IMR-90 (cell line): ENCODE measurements at regions not wholly inside any gene's neighbourhood (a gene's known extent, or its start where the extent isn't known, plus 50 kb on each side); places are given as distances from the start of the nearest gene placed in this dataset.

ENCODE experiments used
- ATAC-seq: fragments of 200-7000 bp; cut with Tn5 transposase; 2 replicates; pipeline ENCODE4 v1.9.1; 2020; ENCODE audit warnings: low read depth, mild to moderate bottlenecking, moderate library complexity
- BruUV-seq: library from RNA; stranded (reverse); fragments of 400-500 nt; replicated peaks from 2 replicates; lab custom pipeline; 2021; lab: Mats Ljungman, UMichigan
- CTCF ChIA-PET: fragments of 300-600 bp; formaldehyde crosslinking; extraction: SDS; loops from one replicate; lab custom pipeline; 2021; ENCODE audit warnings: antibody characterized with exemption; lab: Yijun Ruan, JAX
- POLR2A ChIA-PET: fragments of 300-600 bp; sonication (Branson Sonifier 250); formaldehyde crosslinking; loops from one replicate; lab custom pipeline; 2022; ENCODE audit warnings: antibody characterized with exemption; ENCODE audit not compliant: unreplicated experiment; lab: Charles Lee
- DNase-seq: peaks from one replicate; pipeline ENCODE4 v3.0.0; 2013
- H2AFZ ChIP-seq: replicated peaks from 2 replicates; pipeline ENCODE3; 2013; ENCODE audit warnings: low read length, mild to moderate bottlenecking; ENCODE audit not compliant: poor library complexity
- H2AK5ac ChIP-seq: 2 replicates; pipeline ENCODE4 v1.6.1; 2013; ENCODE audit warnings: low read depth, low read length, inconsistent platforms
- H2AK9ac ChIP-seq: replicated peaks from 2 replicates; pipeline ENCODE3; 2013; ENCODE audit warnings: mild to moderate bottlenecking, low read depth, low read length, moderate library complexity; ENCODE audit not compliant: poor library complexity
- H2BK120ac ChIP-seq: 2 replicates; pipeline ENCODE4 v1.6.1; 2013; ENCODE audit warnings: low read depth, low read length, inconsistent platforms
- H2BK15ac ChIP-seq: 3 replicates; pipeline ENCODE4 v1.6.1; 2013; ENCODE audit warnings: low read depth, low read length, inconsistent platforms
- H2BK20ac ChIP-seq: 2 replicates; pipeline ENCODE4 v1.6.1; 2013; ENCODE audit warnings: low read depth, mild to moderate bottlenecking, inconsistent platforms, low read length, moderate library complexity
- H2BK5ac ChIP-seq: 2 replicates; pipeline ENCODE4 v1.6.1; 2013; ENCODE audit warnings: mild to moderate bottlenecking, low read depth, low read length, inconsistent platforms; ENCODE audit not compliant: poor library complexity, severe bottlenecking
- H3K14ac ChIP-seq: replicated peaks from 2 replicates; pipeline ENCODE4 v1.6.1; 2013; ENCODE audit warnings: low read depth, low read length, inconsistent platforms
- H3K18ac ChIP-seq: 2 replicates; pipeline ENCODE4 v1.6.1; 2013; ENCODE audit warnings: low read depth, low read length, control low read depth
- H3K23ac ChIP-seq: 2 replicates; pipeline ENCODE4 v1.6.1; 2013; ENCODE audit warnings: low read depth, low read length, inconsistent platforms
- H3K27ac ChIP-seq: 2 replicates; pipeline ENCODE4 v1.5.1; 2013; ENCODE audit warnings: mild to moderate bottlenecking, control low read depth, low read length; ENCODE audit not compliant: insufficient read depth
- H3K27me3 ChIP-seq: 2 replicates; pipeline ENCODE4 v1.6.1; 2013; ENCODE audit warnings: low read length; ENCODE audit not compliant: control insufficient read depth, insufficient read depth
- H3K36me3 ChIP-seq: 2 replicates; pipeline ENCODE4 v1.6.1; 2013; ENCODE audit warnings: low read length, mixed read lengths; ENCODE audit not compliant: control insufficient read depth, insufficient read depth
- H3K4ac ChIP-seq: 2 replicates; pipeline ENCODE4 v1.6.1; 2013; ENCODE audit warnings: low read depth, low read length, inconsistent platforms
- H3K4me1 ChIP-seq: 2 replicates; pipeline ENCODE4 v1.6.1; 2013; ENCODE audit warnings: low read length, mixed read lengths; ENCODE audit not compliant: control insufficient read depth, insufficient read depth
- H3K4me2 ChIP-seq: 2 replicates; pipeline ENCODE4 v1.6.1; 2013; ENCODE audit warnings: low read depth, mild to moderate bottlenecking, control low read depth, low read length, moderate library complexity
- H3K4me3 ChIP-seq: 2 replicates; pipeline ENCODE4 v1.5.1; 2013; ENCODE audit warnings: low read depth, mild to moderate bottlenecking, control low read depth, low read length, moderate library complexity; ENCODE audit not compliant: insufficient read depth
- H3K56ac ChIP-seq: 2 replicates; pipeline ENCODE4 v1.6.1; 2013; ENCODE audit warnings: low read length, inconsistent platforms; ENCODE audit not compliant: insufficient read depth; ENCODE audit errors: extremely low read depth
- H3K79me1 ChIP-seq, 2 experiments: 2 replicates each; pipeline ENCODE4 v1.6.1; 2013; ENCODE audit warnings: low read length in 2 of 2, inconsistent platforms in 1 of 2, low read depth in 1 of 2
- H3K9ac ChIP-seq: 2 replicates; pipeline ENCODE4 v1.6.1; 2013; ENCODE audit warnings: low read depth, low read length, control low read depth
- H3K9me1 ChIP-seq: 2 replicates; pipeline ENCODE4 v1.6.1; 2013; ENCODE audit warnings: low read length, inconsistent platforms; ENCODE audit not compliant: insufficient read depth
- H3K9me3 ChIP-seq: 2 replicates; pipeline ENCODE4 v1.6.1; 2013; ENCODE audit warnings: low read length; ENCODE audit not compliant: control insufficient read depth, insufficient read depth
- H4K20me1 ChIP-seq: 2 replicates; pipeline ENCODE4 v1.6.1; 2013; ENCODE audit warnings: low read length, inconsistent platforms; ENCODE audit not compliant: insufficient read depth
- H4K5ac ChIP-seq: 2 replicates; pipeline ENCODE4 v1.6.1; 2013; ENCODE audit warnings: mild to moderate bottlenecking, low read depth, low read length, control low read depth
- H4K8ac ChIP-seq, 2 experiments: 2 replicates each; pipeline ENCODE4 v1.6.1; 2013; ENCODE audit warnings: low read depth in 2 of 2, low read length in 2 of 2, control low read depth in 1 of 2, inconsistent platforms in 1 of 2
- H4K91ac ChIP-seq: 2 replicates; pipeline ENCODE4 v1.6.1; 2013; ENCODE audit warnings: low read depth, low read length, inconsistent platforms; ENCODE audit not compliant: insufficient read depth
- BHLHE40 ChIP-seq: fragments of 150-350 bp; IDR thresholded peaks from 2 replicates; pipeline ENCODE4 v1.6.1; 2016; ENCODE audit warnings: mild to moderate bottlenecking, low read depth, low read length
- CEBPB ChIP-seq: IDR thresholded peaks from 2 replicates; pipeline ENCODE4 v1.6.1; 2012; ENCODE audit warnings: low read depth, low read length, improper control_type of control experiment
- CHD1 ChIP-seq: IDR thresholded peaks from 2 replicates; pipeline ENCODE4 v1.6.1; 2012; ENCODE audit warnings: low read depth, low read length, improper control_type of control experiment
- CTCF ChIP-seq: conservative IDR thresholded peaks from 2 replicates; pipeline ENCODE4 v1.5.1; 2012; ENCODE audit warnings: mild to moderate bottlenecking, low read depth, low read length, improper control_type of control experiment
- ELK1 ChIP-seq: fragments of 150-350 bp; IDR thresholded peaks from 2 replicates; pipeline ENCODE4 v1.6.1; 2016; ENCODE audit warnings: low read depth, mild to moderate bottlenecking, low read length, moderate library complexity, borderline replicate concordance
- FOS ChIP-seq: fragments of 150-350 bp; IDR thresholded peaks from 2 replicates; pipeline ENCODE4 v1.6.1; 2016; ENCODE audit warnings: low read depth, low read length
- MAFK ChIP-seq: IDR thresholded peaks from 2 replicates; pipeline ENCODE4 v1.6.1; 2012; ENCODE audit warnings: low read depth, low read length, improper control_type of control experiment
- MAZ ChIP-seq: IDR thresholded peaks from 2 replicates; pipeline ENCODE4 v1.6.1; 2012; ENCODE audit warnings: low read depth, mild to moderate bottlenecking, low read length, improper control_type of control experiment, moderate library complexity, borderline replicate concordance
- MXI1 ChIP-seq: IDR thresholded peaks from 2 replicates; pipeline ENCODE4 v1.6.1; 2012; ENCODE audit warnings: low read depth, mild to moderate bottlenecking, low read length, moderate library complexity, borderline replicate concordance
- NFE2L2 ChIP-seq: fragments of 150-350 bp; IDR thresholded peaks from 2 replicates; pipeline ENCODE4 v1.6.1; 2016; ENCODE audit warnings: low read depth, mild to moderate bottlenecking, low read length
- POLR2A ChIP-seq: IDR thresholded peaks from 2 replicates; pipeline ENCODE4 v1.6.1; 2012; ENCODE audit warnings: mild to moderate bottlenecking, low read depth, low read length
- RAD21 ChIP-seq: IDR thresholded peaks from 2 replicates; pipeline ENCODE4 v1.6.1; 2012; ENCODE audit warnings: low read length, improper control_type of control experiment
- RCOR1 ChIP-seq: IDR thresholded peaks from 2 replicates; pipeline ENCODE4 v1.6.1; 2012; ENCODE audit warnings: mild to moderate bottlenecking, low read length, improper control_type of control experiment; ENCODE audit not compliant: insufficient replicate concordance
- RFX5 ChIP-seq: IDR thresholded peaks from 2 replicates; pipeline ENCODE4 v1.8.0; 2012; ENCODE audit warnings: low read depth, mild to moderate bottlenecking, low read length, moderate library complexity
- SMC3 ChIP-seq: fragments of 150-350 bp; IDR thresholded peaks from 2 replicates; pipeline ENCODE4 v1.6.1; 2016; ENCODE audit warnings: low read depth, mild to moderate bottlenecking, antibody characterized with exemption, low read length, moderate library complexity
- USF2 ChIP-seq: fragments of 150-350 bp; IDR thresholded peaks from 2 replicates; pipeline ENCODE4 v1.6.1; 2017; ENCODE audit warnings: mild to moderate bottlenecking, antibody characterized with exemption, low read length, low read depth
- WGBS, 2 experiments: methylation state at CpG; one replicate each; pipeline versions ENCODE4 v1.1.5 to v1.1.7; 2013; ENCODE audit warnings: missing lambda C conversion rate in 2 of 2; ENCODE audit not compliant: insufficient read length in 1 of 2; ENCODE audit errors: extremely low coverage in 2 of 2; 5-methylcytosine and 5-hydroxymethylcytosine counted together
- dilution Hi-C: fragments of 300-500 bp; cut with HindIII; formaldehyde crosslinking; loops from one replicate; pipeline ENCODE4 v1.14.3; 2018; ENCODE audit warnings: low sequenced_read_pairs; ENCODE audit not compliant: unreplicated experiment
- in situ Hi-C: fragments of 300-500 bp; cut with MboI; formaldehyde crosslinking; loops from 3 replicates; pipeline ENCODE4 v1.14.3; 2019; ENCODE audit warnings: low sequenced_read_pairs, inconsistent platforms, mixed read lengths
- intact Hi-C: fragments of 100-400 bp; cut with micrococcal nuclease; formaldehyde crosslinking; loops from 2 replicates; pipeline ENCODE4 v1.10.0; 2022

GRCh38 chr4:152073351-152074087, 312.7 kb upstream of the GATB start:
- no peak overlapping the region for H3K4me3 ChIP-seq
- no peak overlapping the region for H4K8ac ChIP-seq
- no peak overlapping the region for H3K9ac ChIP-seq
- no peaks in the 10 kb centered on the region for H3K79me1 ChIP-seq
- no peak overlapping the region for H3K23ac ChIP-seq
- BruUV-seq, result no TSS peak
- 100% methylated on average over 1 of the region's 9 CpGs; no CpG with 5 or more reads in 1 of the 2 experiments for WGBS, 2 experiments
- no peak overlapping the region for H2AFZ ChIP-seq
- no peak overlapping the region for H3K4ac ChIP-seq
- H4K5ac ChIP-seq, result no peak overlapping the region
- dilution Hi-C loops (no loop called here), intact Hi-C loops (no loop called here), in situ Hi-C loops (no loop called here)
- no peak overlapping the region for H2BK120ac ChIP-seq
- no peak overlapping the region for H2AK9ac ChIP-seq
- no peak overlapping the region for H3K4me2 ChIP-seq
- no peak for ATAC-seq
- CTCF ChIA-PET, result no interaction called here
- no peak overlapping the region for H2BK15ac ChIP-seq
- peak; percentile 38 for DNase-seq
- H3K27me3 ChIP-seq, result peaks cover 16% of the 10 kb centered on the region
- no peak overlapping the region for H3K18ac ChIP-seq
- H3K56ac ChIP-seq, result no peak overlapping the region
- H4K91ac ChIP-seq, result no peak overlapping the region
- H2BK5ac ChIP-seq, result no peak overlapping the region
- TF ChIP-seq ELK1, result no peak
- no peak for TF ChIP-seq RFX5
- TF ChIP-seq MAZ, result no peak
- no peak for TF ChIP-seq CTCF
- no peak for TF ChIP-seq NFE2L2
- peak; percentile 67; the same call in 1 of the 2 replicates for TF ChIP-seq USF2
- TF ChIP-seq CEBPB, result peak; percentile 85
- TF ChIP-seq BHLHE40, result no peak
- TF ChIP-seq CHD1, result no peak
- TF ChIP-seq RCOR1, result no peak
- TF ChIP-seq MAFK, result no peak
- no peak for TF ChIP-seq FOS
- TF ChIP-seq POLR2A, result no peak
- TF ChIP-seq MXI1, result no peak
- TF ChIP-seq SMC3, result no peak
- no peak for TF ChIP-seq RAD21
- H2BK20ac ChIP-seq, result no peak overlapping the region
- no peaks in the 10 kb centered on the region; the same call in 1 of the 2 replicates for H3K4me1 ChIP-seq
- H3K14ac ChIP-seq, result no peak overlapping the region
- H4K20me1 ChIP-seq, result no peaks in the 10 kb centered on the region
- H3K9me1 ChIP-seq, result no peaks in the 10 kb centered on the region
- no peaks in the 10 kb centered on the region for H3K9me3 ChIP-seq
- no peak overlapping the region for H2AK5ac ChIP-seq
- POLR2A ChIA-PET, result no interaction called here
- no peaks in the 10 kb centered on the region for H3K36me3 ChIP-seq
- no peak overlapping the region for H3K27ac ChIP-seq
